HG03575 (cell line): ENCODE measurements at regions not wholly inside any gene's neighbourhood (a gene's known extent, or its start where the extent isn't known, plus 50 kb on each side); places are given as distances from the start of the nearest gene placed in this dataset.
"Not testable (repeated sequence)": the region's sequence is repeated elsewhere in the genome, so short reads cannot be mapped to it uniquely, and the experiment has no call there.

Source experiments
- ATAC-seq: cut with Tn5 transposase; IDR thresholded peaks from one replicate; pipeline ENCODE4 v1.9.1; 2021; ENCODE audit not compliant: unreplicated experiment, insufficient number of reproducible peaks, low FRiP score; ENCODE audit errors: extremely low read depth

DNA sequence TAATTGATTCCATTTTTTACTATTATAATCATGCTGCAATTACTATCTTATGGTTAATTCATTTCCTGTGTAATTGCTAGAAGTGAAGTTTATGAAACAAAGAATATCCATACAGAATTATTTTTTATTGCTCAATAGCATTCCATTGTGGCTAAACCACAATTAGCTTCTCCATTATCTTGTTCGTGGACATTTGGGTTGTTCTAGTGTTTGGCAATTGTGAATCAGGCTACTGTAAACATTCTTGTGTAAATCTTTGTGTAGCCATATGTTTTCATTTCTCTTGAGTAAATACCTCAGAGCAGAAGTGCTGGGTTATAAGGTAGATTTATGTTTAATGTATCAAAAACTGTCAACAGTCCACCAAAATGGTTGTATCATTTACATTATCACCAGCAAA, 341.1 kb downstream of the MAT2B start:
- no peak for ATAC-seq

DNA sequence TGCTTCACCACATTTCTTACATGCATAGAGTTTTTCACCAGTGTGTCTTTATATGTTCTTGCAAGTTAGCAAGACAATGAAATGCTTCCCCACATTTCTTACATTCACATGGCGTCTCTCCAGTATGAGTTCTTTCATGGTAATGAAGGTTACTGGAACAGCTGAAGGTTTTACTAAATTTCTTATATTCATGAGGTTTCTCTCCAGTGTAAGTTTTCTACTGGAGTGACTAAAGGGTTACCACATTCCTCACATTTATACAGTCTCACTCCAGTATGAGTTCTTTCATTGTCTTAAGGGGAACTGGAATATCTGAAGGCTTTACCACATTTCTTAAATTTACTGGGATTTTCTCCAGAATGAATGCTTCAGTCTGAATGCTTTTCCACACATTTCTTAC, 350.3 kb downstream of the MAT2B start:
- no peak for ATAC-seq

DNA sequence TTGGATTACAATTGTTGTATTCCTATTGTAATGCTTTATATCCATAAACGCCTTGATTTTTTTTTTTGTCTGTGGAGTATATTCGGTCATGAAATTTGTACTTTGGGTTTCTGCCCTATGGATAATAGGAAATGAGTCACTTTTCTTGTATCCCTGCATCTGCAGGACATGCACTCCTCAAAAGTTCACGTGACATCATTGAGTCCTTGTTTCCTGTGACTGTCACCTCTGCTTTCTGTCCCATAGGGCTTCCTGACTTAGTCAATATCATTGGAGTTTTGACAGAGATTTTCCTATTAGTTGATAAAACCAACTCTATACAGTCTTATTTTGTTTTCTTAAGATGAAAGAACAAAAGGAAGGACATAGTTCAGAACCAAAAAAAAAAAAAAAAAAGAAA, 356.3 kb downstream of the MAT2B start:
- ATAC-seq, result no peak

DNA sequence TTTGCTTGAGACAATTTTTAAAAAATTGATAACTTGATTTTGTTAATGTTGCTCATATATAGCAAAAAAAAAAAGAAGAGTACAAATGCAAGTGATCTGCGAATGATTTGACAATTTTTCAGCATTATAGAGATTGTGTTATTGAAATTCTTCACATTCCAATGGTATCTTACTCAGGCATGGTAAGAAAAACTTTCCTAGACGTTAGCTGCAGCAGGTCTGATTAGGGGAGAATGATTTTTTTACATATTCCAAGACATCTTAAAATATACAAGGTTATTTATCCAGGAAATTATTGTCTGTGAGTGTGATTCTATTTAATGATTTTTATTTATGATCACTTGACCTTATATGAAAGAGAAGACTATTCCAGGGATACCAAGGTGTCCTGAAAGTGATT, 361.9 kb downstream of the MAT2B start:
- ATAC-seq, result no peak

DNA sequence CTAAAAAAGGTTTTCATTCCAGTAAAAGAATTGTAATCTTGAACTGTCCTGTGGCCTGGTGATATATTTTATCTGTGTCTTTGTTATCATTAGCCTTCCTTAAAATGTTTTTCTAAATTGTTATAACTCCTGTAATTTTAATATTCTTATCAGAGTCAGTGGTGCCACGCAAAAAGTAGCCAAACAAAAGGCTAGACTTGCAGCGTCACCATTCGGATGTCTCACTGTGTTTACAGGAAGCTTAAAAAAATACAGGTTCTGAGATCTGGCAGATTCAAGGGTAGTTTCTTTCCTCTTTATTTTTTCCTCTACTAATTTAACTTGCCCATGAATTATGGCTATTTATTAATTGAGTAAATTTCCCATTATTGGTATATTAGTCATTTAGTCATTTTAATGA, 362.3 kb downstream of the MAT2B start:
- no peak for ATAC-seq

DNA sequence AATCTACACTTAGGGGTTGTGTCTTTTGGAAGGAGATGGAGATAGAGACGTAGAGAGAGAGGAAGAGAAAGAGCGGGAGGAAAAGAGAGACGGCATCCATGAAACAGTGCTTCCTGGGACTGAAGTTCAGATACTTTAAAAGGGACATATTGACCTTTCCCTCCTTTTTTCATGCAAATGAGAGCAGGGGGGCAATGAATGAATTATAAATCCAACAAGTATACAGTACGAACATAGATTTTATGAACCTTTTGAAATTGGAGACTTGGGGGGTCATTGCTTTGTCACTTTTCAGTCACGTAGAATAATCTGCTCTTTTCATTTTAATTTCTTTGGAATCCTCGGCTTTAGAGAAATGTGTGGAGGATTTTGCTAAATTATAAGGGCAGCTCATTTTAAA, 364.2 kb downstream of the MAT2B start:
- no peak for ATAC-seq

DNA sequence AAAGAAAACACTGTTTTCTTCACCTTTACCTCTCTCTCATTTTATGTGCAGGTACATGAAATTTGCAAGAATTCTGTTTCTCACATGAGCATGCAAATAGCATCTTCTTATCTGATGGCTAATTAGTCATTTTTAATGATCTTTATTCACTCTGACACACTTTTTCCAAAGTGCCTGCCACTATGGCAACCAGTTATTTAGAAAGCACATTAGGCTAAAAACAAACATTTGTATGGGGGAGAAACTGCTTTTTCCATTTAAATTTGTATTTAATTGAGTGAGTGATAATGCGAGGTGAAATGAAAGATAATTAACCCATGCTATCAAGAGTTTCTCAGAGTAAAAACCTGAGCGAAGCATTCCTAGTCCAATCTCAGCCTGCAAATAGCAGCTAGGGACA, 365.0 kb downstream of the MAT2B start:
- no peak for ATAC-seq

DNA sequence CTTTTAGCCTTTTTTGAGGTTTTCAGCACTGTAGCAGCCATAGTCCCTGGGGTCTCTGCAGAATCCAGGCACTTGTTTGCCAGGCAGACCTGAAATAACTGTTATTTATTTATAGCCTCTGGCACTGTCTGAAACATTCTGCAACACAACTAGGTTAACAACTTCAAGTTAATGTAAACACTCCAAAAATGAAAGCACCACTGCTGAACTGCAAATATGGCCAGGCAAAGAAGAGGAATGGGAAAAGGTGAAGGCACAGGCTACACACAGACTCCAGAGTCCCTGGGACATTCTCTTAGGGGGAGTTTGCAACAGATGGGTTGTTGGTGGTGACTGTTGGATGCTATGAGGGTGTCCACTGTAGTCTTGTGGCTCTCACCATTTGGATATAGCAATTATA, 369.0 kb downstream of the MAT2B start:
- ATAC-seq, result no peak

DNA sequence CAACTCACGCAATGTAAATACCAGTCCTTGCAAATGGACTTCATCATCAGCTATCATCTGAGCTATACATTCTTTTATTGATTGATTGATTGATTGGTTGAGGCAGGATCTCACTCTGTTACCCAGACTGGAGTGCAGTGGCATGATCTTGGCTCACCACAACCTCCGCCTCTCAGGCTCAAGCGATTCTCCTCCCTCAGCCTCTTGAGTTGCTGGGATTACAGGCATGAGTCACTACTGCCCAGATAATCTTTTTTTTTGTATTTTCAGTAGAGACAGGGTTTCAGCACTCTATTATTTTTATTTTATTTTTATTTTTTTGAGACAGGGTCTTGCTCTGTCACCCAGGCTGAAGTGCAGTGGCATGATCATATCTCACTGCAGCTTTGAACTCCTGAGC, 369.5 kb downstream of the MAT2B start:
- not testable (repeated sequence) for ATAC-seq

DNA sequence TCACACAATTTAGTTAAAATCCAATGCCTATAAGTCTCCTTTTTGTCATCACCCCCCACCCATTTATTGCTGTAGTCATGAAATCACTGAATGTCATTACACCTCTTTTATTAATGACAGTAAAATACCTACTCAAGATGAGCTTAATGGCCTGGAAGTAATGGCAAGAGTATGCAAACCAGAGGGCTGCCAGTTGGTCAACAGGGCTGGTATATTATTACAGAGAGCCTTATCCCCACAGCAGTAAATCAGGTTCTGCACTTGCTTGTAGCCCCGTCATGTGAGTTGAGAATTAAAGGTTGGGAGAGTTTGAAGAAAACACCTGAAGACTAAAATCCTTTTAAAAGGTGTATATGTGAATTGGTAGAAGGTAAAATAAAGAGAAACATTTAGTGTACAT, 372.4 kb downstream of the MAT2B start:
- ATAC-seq, result no peak

DNA sequence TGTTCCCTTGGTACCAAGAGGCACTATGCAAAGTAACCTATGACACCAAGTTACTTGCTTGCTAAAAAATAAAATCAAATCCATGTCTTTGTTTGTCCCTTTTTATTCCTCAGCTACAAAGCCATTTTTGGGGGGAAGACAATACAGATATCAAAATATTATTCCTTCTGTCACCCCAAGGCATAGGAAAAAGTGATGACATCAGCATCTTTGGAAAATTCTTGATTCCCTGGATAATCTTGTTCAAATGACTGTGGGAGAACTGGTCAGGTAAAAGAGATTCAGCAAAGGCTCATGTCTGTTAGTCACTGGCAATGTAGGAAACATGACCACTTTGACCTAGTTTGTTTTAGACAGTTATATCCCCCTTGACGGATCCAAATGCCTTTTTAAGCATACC, 373.1 kb downstream of the MAT2B start:
- no peak for ATAC-seq

DNA sequence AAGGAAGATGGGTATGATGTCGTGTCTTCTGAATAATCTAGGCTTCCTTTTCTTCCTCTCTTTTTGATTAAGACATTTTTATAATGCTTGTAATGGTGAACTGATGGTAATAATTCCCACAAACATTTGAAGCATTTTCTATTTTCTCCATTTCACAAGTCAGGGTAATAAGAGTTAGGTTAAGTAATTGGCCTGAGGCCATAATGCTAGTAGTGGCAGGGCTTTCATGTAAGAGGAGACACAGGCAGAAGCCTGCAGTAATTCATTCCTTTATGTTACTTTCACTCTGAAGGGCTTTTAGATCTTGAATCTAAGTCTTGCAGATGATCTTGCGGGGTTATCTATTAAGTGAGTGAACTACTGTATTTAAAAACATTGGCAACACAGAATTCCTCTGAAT, 374.9 kb downstream of the MAT2B start:
- ATAC-seq, result no peak

DNA sequence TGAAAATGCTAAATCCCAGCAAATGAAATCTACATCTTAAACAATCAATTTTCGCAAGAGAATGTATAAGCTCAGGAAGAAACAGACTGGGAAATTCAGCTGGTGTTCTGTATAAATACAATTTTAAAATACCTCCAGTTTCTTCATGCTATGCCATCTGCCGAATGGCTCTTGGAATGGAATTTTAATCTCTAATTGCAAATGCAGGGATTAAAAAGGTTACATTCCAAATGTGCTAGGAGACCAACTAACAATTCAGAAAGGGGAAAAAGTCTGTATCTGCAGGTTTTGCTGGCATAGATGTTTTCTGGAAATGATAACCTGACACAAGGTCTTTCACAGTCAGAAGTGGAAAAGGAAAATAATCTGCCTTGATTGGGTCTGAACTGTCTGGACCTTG, 379.7 kb downstream of the MAT2B start:
- ATAC-seq, result no peak

DNA sequence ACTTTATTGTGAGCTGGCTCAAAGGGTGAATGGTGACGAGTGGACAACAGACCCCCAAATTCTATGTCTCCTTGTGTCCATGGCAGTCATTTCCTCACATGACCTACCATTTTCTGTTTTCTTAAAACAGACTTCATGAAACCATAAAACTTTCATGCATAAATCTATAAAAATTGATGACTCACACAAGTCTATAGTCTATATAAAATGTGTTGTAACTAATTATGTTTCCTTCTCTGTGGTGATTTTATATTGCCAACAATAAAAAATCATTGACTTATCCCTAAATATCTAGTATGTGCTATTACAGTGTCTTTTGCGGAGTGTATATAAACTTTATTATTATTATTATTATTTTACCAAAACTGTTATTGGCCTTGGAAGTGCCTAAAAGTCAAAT, 382.4 kb downstream of the MAT2B start:
- ATAC-seq, result no peak

DNA sequence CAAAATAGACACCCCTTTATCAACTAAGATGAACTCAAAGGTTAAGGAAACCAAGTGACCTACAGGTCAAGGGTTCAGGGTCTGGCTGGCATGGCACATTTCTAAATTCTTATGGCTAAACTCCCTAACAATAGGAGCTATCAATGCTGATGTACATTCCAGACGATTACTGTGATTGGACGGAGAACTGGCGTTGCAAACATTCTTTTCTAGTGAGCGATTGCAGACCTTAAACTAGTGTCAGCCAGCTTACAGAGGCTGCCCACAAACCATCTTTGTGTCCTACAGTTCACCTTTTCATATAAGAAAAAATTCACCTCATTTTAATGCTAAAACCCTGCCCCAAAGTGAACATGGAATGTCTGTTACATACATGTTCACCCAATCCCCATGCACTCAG, 382.9 kb downstream of the MAT2B start:
- no peak for ATAC-seq

DNA sequence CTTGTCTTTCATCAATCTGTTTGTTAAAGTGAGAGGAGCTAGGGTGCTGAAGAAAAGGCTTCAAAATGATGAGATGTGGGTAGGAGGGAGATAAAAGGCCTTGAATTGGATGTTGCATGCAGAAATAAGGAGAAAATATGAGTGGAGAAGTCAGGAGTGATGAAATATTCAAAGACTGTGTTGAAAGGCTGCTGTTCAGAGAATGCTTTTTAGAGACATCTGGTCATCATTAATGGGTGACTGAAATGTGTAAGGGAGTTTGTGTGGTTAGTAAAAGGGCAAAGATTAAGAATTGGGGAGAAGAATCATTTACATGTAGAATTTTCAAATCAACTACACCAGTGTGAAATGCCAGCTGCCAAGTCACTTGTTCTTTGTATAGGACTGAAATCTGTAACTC, 383.9 kb downstream of the MAT2B start:
- ATAC-seq, result no peak

DNA sequence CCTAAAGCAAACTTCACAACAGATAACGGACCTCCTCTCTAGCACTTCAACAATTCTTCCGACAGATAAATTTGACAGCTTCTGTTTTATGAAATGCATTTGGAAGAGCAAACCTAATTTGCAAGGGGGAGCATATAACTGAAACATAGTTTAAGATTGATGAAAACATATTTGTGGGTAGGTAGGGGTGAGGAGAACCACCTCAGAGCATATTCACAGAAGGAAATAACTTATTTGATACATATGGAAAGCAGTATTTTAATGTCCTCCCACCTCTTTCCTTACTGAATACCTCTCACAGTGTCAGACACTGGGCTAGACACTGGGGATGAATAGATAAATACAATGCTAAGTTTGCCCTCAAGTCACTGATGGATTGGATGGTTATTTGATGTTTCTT, 384.8 kb downstream of the MAT2B start:
- no peak for ATAC-seq

DNA sequence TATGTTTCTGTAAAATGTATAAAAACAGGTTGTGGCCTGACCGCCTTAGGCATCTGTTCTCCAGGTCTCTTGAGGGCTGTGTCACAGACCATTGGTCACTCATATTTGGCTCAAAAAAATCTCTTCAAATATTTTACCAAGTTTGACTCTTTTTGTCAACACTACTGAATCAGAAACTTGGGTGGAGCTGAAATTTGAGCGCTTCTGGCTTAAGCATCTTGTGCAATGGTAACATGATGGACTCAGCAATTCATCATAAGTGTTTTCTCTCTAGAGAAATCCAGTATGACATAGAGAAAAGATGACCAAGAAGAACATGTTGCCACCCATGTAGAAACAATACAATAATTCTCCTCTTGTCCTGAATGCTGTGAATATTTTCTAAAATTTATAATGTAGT, 387.9 kb downstream of the MAT2B start:
- ATAC-seq, result no peak

DNA sequence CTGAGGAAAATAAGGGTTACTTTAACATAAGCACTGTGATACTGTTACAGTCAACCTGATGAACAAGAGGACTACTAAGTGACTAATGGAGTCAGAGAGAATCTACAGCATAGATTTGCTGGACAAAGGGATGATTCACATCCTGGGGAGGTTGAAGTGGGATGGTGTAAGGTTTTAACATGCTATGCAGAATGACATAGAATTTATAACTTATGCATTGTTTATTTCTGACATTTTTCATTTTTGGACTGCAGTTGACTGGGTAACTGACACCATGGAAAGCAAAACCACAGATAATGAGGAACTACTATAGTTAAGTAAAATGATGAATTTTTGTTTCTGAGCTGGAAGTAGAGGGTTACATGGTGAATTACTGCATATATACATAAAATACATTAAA, 389.2 kb downstream of the MAT2B start:
- ATAC-seq, result no peak

DNA sequence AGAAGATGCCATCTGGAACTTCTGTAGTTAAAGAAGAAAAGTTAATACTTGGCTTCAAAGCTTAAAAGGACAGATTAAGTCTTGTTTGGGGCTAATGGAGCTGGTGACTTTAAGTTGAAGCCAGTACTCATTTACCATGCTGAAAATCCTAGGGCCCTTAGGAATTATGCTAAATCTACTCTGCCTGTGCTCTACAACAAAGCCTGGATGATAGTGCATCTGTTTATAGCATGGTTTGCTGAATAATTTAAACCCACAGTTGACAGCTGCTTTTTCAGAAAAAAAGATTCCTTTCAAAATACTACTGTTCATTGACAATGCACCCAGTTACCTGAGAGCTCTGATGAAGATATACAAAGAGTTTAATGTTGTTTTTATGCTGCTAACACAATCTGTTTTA, 393.5 kb downstream of the MAT2B start:
- ATAC-seq, result no peak

DNA sequence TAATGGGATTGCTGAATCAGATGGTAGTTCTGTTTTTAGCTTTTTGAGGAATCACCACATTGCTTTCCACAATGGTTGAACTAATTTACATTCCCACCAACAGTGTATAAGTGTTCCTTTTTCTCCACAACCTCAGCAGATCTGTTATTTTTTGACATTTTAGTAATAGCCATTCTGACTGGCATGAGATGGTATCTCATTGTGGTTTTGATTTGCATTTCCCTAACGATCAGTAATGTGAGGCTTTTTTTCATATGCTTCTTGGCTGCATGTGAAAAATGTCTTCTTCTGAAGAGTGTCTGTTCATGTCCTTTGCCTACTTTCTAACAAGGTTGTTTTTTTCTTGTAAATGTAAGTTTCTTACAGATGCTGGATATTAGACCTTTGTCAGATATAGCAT, 402.4 kb downstream of the MAT2B start:
- ATAC-seq, result not testable (repeated sequence)

DNA sequence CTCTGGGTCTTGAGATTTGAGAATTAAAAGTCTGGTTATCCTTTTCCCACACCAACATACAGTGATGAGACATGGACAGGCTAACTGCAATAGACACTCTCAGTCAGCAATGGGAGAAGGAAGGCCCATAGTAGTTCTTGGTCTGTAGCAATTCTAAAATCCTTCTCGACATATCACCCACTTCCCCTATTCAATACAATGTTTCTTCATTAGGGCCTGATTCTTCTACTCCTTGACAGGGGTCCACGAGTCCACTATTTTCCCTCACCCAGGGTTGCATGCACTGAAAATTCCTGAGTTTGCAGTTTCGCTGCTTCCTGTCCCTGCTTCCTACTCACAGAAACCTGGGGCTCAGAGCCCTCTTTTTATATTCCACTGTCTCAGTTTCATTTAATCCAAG, 402.8 kb downstream of the MAT2B start:
- no peak for ATAC-seq
